ENCODE measurements at regions not wholly inside any gene's neighbourhood (a gene's known extent, or its start where the extent isn't known, plus 50 kb on each side); places are given as distances from the start of the nearest gene placed in this dataset.

DNA sequence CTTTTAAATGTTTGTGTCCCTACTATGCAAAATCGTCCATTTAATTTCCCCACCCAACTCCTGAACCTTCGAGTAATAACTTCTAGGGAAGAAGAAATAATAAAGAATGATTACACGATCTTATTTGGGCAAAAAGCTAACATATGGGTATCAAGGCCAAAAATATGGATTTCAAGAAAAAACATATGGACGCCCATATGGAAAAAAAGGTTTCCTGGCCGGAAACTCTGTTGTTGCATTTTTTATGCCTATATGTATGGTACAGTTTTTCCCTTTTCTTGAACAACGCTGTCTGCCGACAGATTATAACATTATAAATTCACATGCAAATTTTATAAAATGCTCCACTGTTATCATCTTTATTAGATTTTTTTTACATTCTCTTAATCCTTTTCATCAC is 167.6 kb upstream of the ESRRG start:
- no peak for DNase-seq

DNA sequence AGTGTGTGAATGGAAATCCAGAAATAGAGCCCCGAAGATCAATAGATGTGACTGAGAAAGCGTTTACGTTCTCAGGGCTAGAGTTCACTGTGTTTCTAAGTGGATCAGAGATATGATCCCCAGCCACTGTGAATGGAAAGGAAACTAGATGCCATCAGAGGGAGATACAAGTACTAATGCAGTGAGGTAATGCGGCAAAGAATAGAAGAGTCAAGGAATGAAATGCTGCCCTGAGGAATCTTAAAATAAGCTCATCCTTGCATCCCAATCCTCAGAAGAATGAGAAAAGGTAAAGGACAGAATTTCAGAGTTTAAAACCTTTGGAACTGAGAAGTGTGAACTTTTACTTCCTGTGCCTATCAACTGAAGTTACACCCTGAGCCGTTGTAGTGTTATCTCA is 165.5 kb upstream of the ESRRG start:
- DNase-seq, result no peak

DNA sequence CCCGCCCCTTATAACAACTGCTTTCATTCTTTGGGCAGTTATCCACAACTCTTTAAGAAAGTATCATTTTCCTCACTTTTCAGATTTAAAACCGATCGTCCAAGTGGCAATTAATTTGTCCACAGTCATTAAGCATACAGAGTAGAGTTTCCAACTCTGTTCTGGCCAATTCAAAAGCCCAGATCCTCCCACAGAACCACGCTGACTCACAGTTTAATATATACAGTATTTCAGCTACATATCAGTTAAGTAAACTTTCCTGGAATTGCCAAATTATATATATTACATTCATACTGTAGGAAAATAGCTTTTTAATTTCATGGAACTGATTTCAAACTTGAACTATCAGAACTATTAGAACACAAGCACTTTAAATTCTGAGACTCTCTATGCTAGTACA is 163.8 kb upstream of the ESRRG start:
- DNase-seq, result no peak

DNA sequence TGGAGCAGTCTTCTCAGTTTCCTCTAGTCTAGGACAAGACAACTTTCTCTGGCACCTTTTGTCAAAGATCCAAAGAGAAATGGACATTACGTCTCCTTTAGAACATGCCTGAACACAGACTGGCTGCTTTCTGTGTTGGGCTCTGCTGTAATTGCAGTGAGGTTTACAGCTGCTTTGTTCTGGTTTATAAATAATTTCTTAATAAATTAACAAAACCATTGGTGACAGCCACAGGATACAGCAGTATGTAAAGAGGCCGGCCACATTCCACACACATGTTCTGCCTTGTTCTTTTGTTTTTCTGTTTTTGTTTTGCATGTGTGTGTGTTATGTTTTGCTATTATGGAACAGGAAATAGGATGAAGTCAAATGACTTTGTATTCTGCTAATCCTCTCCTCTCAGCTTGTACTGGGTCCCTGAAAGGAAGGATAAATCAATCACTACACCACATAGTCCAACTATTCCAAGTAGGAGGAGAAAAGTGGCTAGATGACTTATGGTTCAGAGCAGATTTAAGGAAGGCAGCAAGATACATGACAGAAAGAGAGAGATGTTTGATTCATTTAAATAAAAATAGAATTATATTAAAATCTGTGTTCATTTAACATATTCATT is 161.5 kb upstream of the ESRRG start:
- DNase-seq, result no peak

DNA sequence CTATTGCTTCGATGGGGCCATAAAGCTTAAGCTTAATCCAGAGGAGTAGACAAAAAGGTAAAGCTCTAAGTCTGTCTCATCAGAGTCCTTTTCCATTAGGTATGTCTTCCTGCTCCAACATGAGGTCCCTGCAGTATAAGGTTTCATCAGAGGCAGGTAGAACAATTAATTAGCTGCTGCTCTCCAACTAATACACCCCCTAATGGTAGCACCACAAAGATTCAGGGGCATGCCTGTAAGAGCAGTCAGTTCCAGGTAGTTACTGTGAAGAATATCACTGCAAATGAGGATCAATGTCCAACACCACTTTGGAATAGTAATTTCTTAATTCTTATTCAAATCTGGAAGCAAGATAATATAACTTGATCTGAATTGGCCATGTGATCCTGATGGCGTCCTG is 160.3 kb upstream of the ESRRG start:
- no peak for DNase-seq

DNA sequence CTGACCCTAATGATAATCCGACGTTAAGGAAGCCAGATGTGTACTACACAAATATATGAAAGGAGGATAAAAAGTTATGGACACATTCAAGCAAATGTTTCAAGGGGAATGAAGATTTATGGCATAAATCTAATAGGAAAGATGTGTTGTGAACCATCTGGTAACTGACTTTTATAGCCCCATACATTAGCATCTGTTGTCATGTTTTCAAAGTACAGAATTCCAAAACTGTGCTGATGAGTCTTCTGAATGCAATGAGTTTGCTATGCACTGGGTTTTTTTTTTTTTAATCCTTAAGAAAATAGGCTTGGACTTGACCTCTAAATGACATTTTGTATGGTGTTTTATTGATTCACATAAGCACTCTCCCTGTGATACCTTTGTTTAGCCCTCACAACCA is 158.5 kb upstream of the ESRRG start:
- DNase-seq, result no peak

DNA sequence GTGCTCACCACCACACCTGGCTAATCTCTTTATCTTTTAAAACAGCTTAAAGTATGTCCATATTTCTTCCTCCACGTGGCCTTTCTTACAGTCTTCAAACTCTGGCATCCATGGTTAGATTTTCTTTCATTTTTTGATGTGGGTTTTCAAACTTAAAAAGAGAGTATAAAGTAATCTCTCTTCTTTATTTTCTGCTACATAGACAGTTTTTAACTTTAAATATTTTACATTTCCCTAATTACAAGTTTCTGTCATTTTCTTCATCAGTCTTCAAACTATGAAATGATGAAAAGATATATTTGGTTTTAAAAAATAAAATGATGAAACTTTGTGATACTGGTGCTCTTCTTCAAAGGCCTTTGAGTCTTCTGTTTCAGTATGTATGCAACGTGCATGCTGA is 143.5 kb upstream of the ESRRG start:
- DNase-seq, result no peak

DNA sequence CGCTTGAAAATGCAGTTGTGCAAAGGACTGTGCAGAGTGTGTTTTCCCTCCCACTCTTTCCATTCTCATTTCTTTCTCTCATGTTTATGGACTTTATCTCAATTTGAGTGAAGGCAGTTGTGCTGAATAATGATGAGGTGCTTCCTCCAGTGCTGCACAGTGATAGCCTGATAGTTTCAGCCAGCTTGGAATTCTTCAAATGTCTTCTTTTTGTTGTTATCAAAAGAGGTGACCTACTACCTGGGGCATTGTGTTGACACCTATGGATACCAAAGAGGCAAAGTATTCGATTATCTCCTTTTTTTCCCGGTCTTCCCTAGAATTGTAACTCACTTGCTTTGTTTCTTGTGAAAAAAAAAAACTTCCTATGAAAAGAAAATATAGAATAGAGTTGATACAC is 132.6 kb upstream of the ESRRG start:
- no peak for DNase-seq

DNA sequence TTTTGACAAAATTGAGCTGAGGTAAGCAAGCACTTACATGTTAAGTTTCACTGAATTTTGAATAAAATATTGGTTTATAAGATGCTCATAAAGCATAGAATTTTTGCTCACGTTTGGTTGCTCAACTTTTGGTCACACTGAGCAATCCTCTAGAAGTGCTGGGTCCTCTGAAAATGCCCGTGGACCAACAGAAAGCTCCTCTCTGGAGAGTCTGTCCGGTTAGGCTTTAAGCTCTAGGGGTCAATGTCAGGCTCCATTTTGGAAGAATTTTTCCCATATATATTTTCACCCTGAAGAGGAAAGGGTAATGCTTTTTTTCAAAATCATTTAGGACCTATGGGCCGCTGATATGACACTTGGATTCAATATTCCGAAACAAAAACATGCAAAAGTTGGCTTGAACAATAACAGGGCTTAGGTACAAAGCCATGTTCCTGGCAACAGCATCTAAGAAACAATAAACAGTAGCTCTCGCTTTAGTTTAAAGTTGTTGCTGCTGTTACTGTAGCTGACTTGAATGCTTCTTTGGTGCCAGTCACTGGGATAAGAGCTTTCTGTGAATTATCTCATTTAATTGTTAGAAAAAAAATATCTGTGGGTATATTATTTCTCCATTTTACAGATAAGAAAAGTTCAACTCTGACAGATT is 131.7 kb upstream of the ESRRG start:
- DNase-seq, result no peak

DNA sequence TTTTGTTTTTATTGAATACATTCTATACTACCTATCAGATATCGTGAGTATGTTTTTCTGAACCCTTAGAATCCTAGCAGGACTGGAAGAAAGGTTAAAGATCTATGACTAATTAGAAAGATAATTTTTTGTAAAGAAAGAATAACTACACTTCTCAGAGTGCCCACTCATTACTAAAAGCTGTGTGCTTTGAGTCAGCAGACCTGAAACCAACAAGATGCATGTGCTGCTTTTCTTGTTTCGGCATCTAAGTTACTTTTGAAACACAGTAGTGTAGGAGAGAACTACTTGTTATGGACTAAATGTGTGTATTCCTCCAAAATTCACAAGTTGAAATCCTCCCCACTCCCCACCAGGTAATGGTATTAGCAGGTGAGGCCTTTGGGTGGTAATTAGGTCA is 127.8 kb upstream of the ESRRG start:
- no peak for DNase-seq

DNA sequence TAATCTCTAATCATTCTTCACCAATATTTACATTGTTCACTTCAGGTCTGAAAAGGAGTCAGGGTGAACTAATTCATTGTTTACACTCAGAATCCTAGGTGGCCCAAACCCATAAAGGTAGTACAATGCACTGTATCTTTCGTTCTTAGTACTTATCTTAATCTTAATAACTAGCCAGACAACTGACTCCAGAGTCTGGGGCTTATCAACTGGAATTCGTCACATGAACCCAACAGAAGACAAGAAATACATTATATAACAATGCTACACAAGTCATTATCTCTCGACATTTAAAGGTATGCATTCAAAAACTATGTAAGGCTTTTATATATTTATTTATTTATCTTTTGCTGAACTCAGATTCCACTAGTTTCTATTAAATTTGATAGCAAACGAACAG is 125.9 kb upstream of the ESRRG start:
- DNase-seq, result no peak

DNA sequence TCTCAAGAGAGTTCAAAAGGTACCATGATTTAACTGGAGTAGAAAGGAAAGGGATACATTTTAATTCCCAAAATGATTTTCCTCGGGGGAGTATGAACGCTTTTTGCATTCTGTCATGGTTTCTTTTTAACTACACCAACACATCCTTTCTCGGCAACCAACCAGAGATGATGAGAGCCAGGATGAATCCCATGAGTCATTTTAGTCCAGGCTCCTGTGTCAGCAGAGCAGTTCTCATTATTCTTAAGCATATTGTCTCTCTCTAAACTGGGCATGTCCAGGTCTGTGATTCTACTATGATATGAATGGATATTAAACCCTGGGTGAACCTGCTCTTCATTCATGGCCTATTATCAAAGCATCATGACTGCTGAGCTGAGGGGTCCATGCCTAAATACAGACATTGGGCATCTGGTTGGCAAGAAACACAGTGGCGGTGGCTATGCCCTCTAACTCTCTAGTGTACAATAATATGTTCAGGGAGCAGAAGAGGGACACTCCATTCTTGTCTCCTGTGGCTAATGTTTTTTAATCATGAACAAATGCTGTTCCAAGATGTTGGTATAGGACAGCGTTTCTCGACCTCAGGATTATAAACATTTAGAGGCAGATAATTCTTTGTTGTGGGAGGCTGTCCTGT is 124.3 kb upstream of the ESRRG start:
- DNase-seq, result no peak

DNA sequence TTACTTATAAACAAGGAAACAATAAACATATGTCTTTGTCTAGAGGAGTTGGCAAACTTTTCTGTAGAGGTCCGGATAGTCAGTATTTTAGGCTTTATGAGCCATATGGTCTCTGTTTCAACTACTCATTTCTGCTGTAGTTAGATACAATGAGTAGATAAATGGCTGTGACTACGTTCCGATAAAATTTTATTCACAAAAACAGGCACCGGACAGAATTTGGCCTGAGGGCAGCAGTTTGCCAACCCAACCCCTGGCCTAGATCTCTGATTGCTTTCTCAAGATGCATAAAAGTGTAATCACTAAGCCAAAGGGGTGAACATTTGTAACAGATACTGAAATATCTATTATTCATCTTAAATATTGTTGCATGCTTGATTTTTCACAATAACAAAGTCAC is 123.1 kb upstream of the ESRRG start:
- no peak for DNase-seq

DNA sequence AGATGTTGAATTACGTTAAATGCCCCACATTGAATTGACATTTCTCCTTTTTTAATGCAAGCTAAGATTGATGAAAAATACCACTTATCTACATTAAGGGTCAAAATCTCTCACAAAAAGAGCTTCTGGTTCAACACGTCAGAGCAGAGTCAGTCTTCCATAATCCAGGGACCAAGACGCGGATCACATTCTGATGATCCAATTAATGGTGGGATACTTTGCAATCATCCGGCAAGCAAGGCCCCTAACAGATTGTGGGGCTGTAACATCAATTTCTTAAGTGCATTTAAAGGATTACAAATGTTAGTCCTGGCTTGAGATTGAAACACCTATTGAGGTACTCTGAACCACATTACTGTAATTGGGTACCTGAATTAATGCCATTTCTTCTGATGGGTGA is 120.2 kb upstream of the ESRRG start:
- DNase-seq, result no peak

DNA sequence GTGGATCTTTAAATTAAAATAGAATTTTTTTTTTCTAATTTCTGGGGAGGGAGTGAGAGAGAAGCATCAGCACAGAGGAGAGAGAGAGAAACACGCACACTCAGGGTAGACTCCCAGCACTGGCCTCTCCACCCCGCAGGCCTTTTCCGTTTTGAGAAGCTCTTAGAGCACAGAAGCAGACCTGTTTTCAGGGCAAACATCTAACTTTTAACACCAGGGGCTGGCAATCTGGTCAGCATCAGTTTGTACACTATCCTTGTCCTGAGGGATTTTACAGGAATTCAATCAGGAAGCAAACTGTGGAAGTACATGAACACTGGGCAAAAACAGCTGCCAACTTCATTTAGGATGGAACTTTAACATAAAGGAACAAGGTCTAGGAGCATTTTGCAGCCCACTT is 117.9 kb upstream of the ESRRG start:
- no peak for DNase-seq

DNA sequence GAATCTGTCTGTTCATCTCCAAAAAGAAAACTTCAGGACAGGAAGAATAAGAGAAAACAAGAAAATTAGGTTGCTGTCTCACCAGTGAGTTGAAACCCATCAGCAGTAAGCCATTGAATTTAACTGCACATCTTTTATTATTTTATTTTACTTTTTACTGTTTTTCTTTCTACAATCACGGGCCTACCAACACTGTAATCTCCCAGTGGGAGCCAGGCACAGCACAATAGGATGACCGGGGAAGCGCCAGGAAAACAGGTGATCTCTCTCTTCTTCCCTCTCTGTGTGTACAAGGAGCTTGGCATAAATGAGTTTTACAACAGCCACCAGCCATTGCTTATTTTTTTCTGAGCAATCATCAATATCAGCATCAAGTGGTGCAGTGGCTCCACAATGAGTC is 113.1 kb upstream of the ESRRG start:
- DNase-seq, result no peak

DNA sequence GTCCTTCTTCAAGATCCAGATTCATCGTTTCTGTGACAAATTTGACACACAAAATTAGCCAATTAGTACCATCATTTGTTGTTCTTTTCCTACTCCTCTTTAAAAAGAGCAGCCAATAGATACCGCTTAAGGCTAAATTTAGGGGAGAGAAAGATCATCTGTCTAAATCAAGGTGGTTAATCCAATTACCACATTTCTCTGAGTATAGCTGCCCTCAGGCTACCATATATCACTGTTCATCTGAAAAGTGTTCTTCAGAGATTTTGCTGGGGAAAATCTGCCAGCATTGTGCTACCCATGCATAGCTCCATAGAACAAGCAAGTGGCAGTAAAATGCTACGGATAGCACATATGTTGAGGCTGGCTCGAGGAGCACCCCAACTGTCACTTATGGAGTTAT is 110.3 kb upstream of the ESRRG start:
- DNase-seq, result no peak

DNA sequence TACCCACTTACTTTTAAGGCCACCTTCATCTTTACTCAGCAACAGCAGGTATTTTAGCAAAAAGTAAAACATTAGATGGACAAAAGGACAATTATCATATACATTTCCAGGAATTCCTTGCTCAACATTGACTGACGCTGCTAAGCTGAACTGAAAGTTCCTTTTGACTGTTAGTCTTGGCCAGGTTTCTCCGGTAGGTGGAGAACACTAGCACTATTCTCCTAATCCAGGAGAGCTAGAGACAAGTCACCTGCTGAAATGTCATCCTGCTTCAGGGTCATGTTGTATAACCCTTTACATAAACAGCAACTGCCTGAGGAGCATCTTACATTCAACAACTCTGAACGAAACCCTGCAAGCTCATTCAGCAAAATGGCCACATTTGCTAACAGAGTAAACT is 109.0 kb upstream of the ESRRG start:
- no peak for DNase-seq

DNA sequence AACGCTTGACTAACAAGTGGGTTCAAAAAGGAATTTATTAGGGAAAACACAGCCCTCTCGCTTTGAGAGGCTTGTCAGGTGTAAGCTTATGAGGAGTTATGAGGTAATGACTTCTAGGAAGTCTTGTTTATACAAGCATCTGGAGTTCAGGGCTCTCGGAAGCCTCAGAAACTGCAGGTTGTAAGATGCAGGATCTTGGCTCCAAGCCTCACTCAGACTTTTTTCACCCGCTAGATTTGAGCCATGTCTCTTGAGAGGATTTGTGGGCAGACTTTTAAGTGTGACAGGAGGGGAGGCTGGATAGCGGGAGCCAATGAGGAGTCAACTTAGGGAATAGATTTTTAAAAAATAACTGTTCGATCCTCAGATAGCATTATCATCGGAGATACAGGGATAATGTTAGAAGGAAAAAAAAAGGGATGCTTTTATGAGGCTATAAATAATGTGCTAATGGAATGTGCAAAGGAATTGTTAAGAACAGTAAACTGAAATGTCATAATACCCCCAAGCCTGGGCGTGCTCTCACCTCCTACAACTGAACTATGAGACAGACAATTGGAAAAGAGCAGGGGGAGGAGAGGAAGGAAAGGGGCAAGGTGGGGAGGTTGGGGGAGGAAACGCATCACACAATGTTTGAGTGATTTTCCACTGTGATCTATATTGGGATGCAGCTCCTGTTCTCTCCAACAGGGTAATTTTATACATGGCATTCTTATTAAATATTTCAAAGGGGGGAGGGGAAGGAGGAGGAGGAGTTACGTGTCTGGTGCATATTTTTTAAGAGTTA is 107.4 kb upstream of the ESRRG start:
- DNase-seq, result no peak

DNA sequence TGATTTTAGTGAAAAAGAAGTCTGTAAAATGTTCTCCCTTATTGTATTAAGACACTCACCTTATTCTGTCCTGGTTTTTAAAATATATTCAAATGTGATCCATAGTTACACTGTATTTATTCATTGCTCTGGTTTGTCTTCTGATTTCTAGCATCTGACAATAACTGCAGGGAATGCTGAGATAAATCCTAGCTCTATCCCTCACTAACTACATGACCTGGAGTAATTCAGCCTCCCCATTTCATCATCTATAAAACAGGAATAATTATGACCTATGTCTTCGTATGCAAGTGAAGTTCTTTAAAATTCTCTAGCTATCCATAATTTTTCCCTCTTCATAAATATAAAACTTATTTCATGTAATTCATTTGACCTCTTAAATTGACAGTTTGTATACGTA is 104.0 kb upstream of the ESRRG start:
- no peak for DNase-seq

DNA sequence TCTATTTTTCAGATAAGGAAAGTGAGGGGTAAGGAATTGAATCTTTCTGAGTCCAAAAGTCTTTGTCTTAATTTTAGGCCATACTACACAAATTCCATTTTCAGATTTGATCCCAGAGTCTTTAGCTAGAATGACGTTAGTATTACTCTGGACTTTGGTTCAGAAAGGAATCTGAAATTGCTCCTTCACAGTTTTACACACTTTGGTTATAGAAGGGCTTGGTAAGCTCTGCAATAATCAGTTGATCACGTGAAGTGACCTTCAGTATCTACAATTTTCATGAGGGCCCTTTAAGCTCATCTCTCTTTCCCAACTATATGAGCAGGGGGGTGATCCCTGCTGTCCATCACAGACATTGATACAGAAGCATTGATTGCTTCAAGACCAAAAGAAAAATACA is 103.4 kb upstream of the ESRRG start:
- DNase-seq, result no peak

DNA sequence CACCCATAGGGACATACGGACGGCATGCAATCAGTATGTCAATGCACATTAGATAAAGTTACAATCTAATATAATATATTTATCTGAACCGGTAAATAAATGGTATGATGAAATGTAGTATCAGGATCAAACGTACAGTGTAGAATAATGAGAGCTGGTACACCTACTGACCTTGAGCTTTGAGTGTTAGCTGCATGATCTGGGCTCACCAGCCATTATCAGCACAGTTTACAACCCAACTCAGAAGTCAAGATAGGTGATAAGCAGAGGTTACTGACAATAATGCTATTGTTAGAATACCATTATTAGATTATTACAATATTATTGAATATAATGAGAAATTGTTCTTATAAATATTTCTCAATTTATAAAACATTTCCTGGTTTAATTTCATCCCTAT is 103.0 kb upstream of the ESRRG start:
- no peak for DNase-seq

DNA sequence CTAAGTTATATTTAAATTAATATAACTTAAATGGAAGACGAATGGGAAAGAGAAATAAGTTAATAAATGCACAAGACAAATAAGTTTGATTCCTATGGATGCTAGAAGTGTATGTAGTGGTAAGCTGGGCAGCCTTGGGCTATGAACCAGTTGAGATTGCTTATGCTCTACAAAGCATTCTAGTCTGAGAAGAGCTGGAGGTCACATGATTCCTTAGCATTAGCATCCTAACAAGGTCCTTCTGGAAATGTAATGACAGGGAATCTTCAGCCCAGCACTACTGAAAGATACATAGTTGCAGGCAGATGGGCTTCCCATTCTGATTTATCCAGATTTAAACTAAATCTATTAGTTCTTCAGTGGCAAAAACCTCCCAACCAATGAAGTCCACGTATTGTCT is 102.3 kb upstream of the ESRRG start:
- DNase-seq, result no peak

Measured in amygdala (tissue), 56 donors.